ENCODE measurements at regions not wholly inside any gene's neighbourhood (a gene's known extent, or its start where the extent isn't known, plus 50 kb on each side); places are given as distances from the start of the nearest gene placed in this dataset.

GRCh38 chr2:83991992-83992391 lies 467.1 kb downstream of the SUCLG1 start:
- no peak for TF ChIP-seq POLR2A (IDR thresholded peaks at IDR 0.05)
- no peak for TF ChIP-seq POLR2AphosphoS5 (IDR thresholded peaks at IDR 0.05)
- TF ChIP-seq, protein P1, sequence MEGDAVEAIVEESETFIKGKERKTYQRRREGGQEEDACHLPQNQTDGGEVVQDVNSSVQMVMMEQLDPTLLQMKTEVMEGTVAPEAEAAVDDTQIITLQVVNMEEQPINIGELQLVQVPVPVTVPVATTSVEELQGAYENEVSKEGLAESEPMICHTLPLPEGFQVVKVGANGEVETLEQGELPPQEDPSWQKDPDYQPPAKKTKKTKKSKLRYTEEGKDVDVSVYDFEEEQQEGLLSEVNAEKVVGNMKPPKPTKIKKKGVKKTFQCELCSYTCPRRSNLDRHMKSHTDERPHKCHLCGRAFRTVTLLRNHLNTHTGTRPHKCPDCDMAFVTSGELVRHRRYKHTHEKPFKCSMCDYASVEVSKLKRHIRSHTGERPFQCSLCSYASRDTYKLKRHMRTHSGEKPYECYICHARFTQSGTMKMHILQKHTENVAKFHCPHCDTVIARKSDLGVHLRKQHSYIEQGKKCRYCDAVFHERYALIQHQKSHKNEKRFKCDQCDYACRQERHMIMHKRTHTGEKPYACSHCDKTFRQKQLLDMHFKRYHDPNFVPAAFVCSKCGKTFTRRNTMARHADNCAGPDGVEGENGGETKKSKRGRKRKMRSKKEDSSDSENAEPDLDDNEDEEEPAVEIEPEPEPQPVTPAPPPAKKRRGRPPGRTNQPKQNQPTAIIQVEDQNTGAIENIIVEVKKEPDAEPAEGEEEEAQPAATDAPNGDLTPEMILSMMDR (IDR thresholded peaks at IDR 0.05), result no peak

Data from breast epithelium (tissue), 3 donors.